ENCODE measurements at regions not wholly inside any gene's neighbourhood (a gene's known extent, or its start where the extent isn't known, plus 50 kb on each side); places are given as distances from the start of the nearest gene placed in this dataset.
A peak's percentile ranks its signal among the peaks of the same experiment; 100 is the strongest.

GRCh38 chr9:89746385-89747116, 141.7 kb downstream of the GADD45G start:
- no peaks in the 10 kb centered on the region for H3K27me3 ChIP-seq (ENCODE audit: control insufficient read depth in 1 of 2, insufficient read depth in 2 of 2, low read length in 1 of 2)
- peaks cover 5% of the 10 kb centered on the region for H3K9me3 ChIP-seq (ENCODE audit: control insufficient read depth, low read length)
- DNase-seq, result no peak
- ATAC-seq (ENCODE audit: low FRiP score), result peak; percentile 24
- intact Hi-C loops (cut with DNase I), result no loop called here
- H3K4me1 ChIP-seq (ENCODE audit: control insufficient read depth in 1 of 2, insufficient read depth in 2 of 2, low read length in 2 of 2), result no peaks in the 10 kb centered on the region
- no peak overlapping the region for H3K4me3 ChIP-seq (ENCODE audit: low read length in 2 of 2)
- no peak overlapping the region for H3K27ac ChIP-seq (ENCODE audit: low read depth in 1 of 2, low read length in 2 of 2)
- 49 to 52% methylated on average over 15 of the region's 15 CpGs for WGBS, 2 donors
- H3K36me3 ChIP-seq (ENCODE audit: control insufficient read depth in 1 of 2, insufficient read depth in 2 of 2, low read length in 1 of 2), result no peaks in the 10 kb centered on the region

GRCh38 chr9:89747596-89747995, 142.8 kb downstream of the GADD45G start:
- ATAC-seq (ENCODE audit: low FRiP score) (no peak), DNase-seq (no peak)
- intact Hi-C loops (cut with DNase I), result no loop called here
- 93 to 94% methylated on average over 13 of the region's 13 CpGs for WGBS, 2 donors
- no peak overlapping the region for H3K27ac ChIP-seq (ENCODE audit: low read depth in 1 of 2, low read length in 2 of 2)
- peaks cover 5% of the 10 kb centered on the region for H3K9me3 ChIP-seq (ENCODE audit: control insufficient read depth, low read length)
- H3K36me3 ChIP-seq (ENCODE audit: control insufficient read depth in 1 of 2, insufficient read depth in 2 of 2, low read length in 1 of 2), result no peaks in the 10 kb centered on the region
- H3K4me1 ChIP-seq (ENCODE audit: control insufficient read depth in 1 of 2, insufficient read depth in 2 of 2, low read length in 2 of 2), result no peaks in the 10 kb centered on the region
- no peaks in the 10 kb centered on the region for H3K27me3 ChIP-seq (ENCODE audit: control insufficient read depth in 1 of 2, insufficient read depth in 2 of 2, low read length in 1 of 2)
- no peak overlapping the region for H3K4me3 ChIP-seq (ENCODE audit: low read length in 2 of 2)

GRCh38 chr9:89748021-89748670, 143.3 kb downstream of the GADD45G start:
- Histone ChIP-seq H3K27ac (ENCODE audit: low read depth in 1 of 2, low read length in 2 of 2) (no peak overlapping the region), H3K36me3 (ENCODE audit: control insufficient read depth in 1 of 2, insufficient read depth in 2 of 2, low read length in 1 of 2) (no peaks in the 10 kb centered on the region), H3K27me3 (ENCODE audit: control insufficient read depth in 1 of 2, insufficient read depth in 2 of 2, low read length in 1 of 2) (no peaks in the 10 kb centered on the region), H3K4me1 (ENCODE audit: control insufficient read depth in 1 of 2, insufficient read depth in 2 of 2, low read length in 2 of 2) (no peaks in the 10 kb centered on the region), H3K4me3 (ENCODE audit: low read length in 2 of 2) (no peak overlapping the region), H3K9me3 (ENCODE audit: control insufficient read depth, low read length) (peaks cover 5% of the 10 kb centered on the region)
- DNase-seq (no peak), ATAC-seq (ENCODE audit: low FRiP score) (no peak)
- 88 to 93% methylated on average over 6 of the region's 6 CpGs for WGBS, 2 donors
- intact Hi-C loops (cut with DNase I), result no loop called here

- ATAC-seq (ENCODE audit: low FRiP score), result no peak
- DNase-seq, result no peak
- Histone ChIP-seq H3K4me1 (ENCODE audit: control insufficient read depth in 1 of 2, insufficient read depth in 2 of 2, low read length in 2 of 2) (no peaks in the 10 kb centered on the region), H3K27me3 (ENCODE audit: control insufficient read depth in 1 of 2, insufficient read depth in 2 of 2, low read length in 1 of 2) (no peaks in the 10 kb centered on the region), H3K36me3 (ENCODE audit: control insufficient read depth in 1 of 2, insufficient read depth in 2 of 2, low read length in 1 of 2) (no peaks in the 10 kb centered on the region), H3K4me3 (ENCODE audit: low read length in 2 of 2) (no peak overlapping the region), H3K9me3 (ENCODE audit: control insufficient read depth, low read length) (peaks cover 5% of the 10 kb centered on the region), H3K27ac (ENCODE audit: low read depth in 1 of 2, low read length in 2 of 2) (no peak overlapping the region)
- intact Hi-C loops (cut with DNase I), result no loop called here
- WGBS, 2 donors, result 84 to 85% methylated on average over 6 of the region's 6 CpGs
Observed at GRCh38 chr9:89748831-89749499, 144.2 kb downstream of the GADD45G start.

GRCh38 chr9:89749500-89750116, 144.8 kb downstream of the GADD45G start:
- no peaks in the 10 kb centered on the region for H3K27me3 ChIP-seq (ENCODE audit: control insufficient read depth in 1 of 2, insufficient read depth in 2 of 2, low read length in 1 of 2)
- no peak overlapping the region for H3K27ac ChIP-seq (ENCODE audit: low read depth in 1 of 2, low read length in 2 of 2)
- ATAC-seq (ENCODE audit: low FRiP score), result no peak
- intact Hi-C loops (cut with DNase I), result no loop called here
- peaks cover 3% of the 10 kb centered on the region for H3K9me3 ChIP-seq (ENCODE audit: control insufficient read depth, low read length)
- no peaks in the 10 kb centered on the region for H3K36me3 ChIP-seq (ENCODE audit: control insufficient read depth in 1 of 2, insufficient read depth in 2 of 2, low read length in 1 of 2)
- H3K4me3 ChIP-seq (ENCODE audit: low read length in 2 of 2), result no peak overlapping the region
- H3K4me1 ChIP-seq (ENCODE audit: control insufficient read depth in 1 of 2, insufficient read depth in 2 of 2, low read length in 2 of 2), result no peaks in the 10 kb centered on the region
- no peak for DNase-seq
- 98 to 100% methylated on average over 3 of the region's 3 CpGs for WGBS, 2 donors

GRCh38 chr9:89750117-89750791, 145.4 kb downstream of the GADD45G start:
- ATAC-seq (ENCODE audit: low FRiP score) (no peak), DNase-seq (no peak)
- H3K9me3 ChIP-seq (ENCODE audit: control insufficient read depth, low read length), result no peaks in the 10 kb centered on the region
- H3K27ac ChIP-seq (ENCODE audit: low read depth in 1 of 2, low read length in 2 of 2), result no peak overlapping the region
- no peaks in the 10 kb centered on the region for H3K36me3 ChIP-seq (ENCODE audit: control insufficient read depth in 1 of 2, insufficient read depth in 2 of 2, low read length in 1 of 2)
- intact Hi-C loops (cut with DNase I), result no loop called here
- H3K27me3 ChIP-seq (ENCODE audit: control insufficient read depth in 1 of 2, insufficient read depth in 2 of 2, low read length in 1 of 2), result no peaks in the 10 kb centered on the region
- H3K4me3 ChIP-seq (ENCODE audit: low read length in 2 of 2), result no peak overlapping the region
- 65 to 67% methylated on average over 10 of the region's 10 CpGs for WGBS, 2 donors
- H3K4me1 ChIP-seq (ENCODE audit: control insufficient read depth in 1 of 2, insufficient read depth in 2 of 2, low read length in 2 of 2), result no peaks in the 10 kb centered on the region

- no peaks in the 10 kb centered on the region for H3K9me3 ChIP-seq (ENCODE audit: control insufficient read depth, low read length)
- DNase-seq (no peak), ATAC-seq (ENCODE audit: low FRiP score) (no peak)
- H3K4me1 ChIP-seq (ENCODE audit: control insufficient read depth in 1 of 2, insufficient read depth in 2 of 2, low read length in 2 of 2), result no peaks in the 10 kb centered on the region
- no peak overlapping the region for H3K4me3 ChIP-seq (ENCODE audit: low read length in 2 of 2)
- no peaks in the 10 kb centered on the region for H3K36me3 ChIP-seq (ENCODE audit: control insufficient read depth in 1 of 2, insufficient read depth in 2 of 2, low read length in 1 of 2)
- no peaks in the 10 kb centered on the region for H3K27me3 ChIP-seq (ENCODE audit: control insufficient read depth in 1 of 2, insufficient read depth in 2 of 2, low read length in 1 of 2)
- intact Hi-C loops (cut with DNase I), result no loop called here
- 93 to 94% methylated on average over 6 of the region's 6 CpGs for WGBS, 2 donors
- H3K27ac ChIP-seq (ENCODE audit: low read depth in 1 of 2, low read length in 2 of 2), result no peak overlapping the region
Observed at GRCh38 chr9:89751079-89751825, 146.4 kb downstream of the GADD45G start.

- no peaks in the 10 kb centered on the region for H3K4me1 ChIP-seq (ENCODE audit: control insufficient read depth in 1 of 2, insufficient read depth in 2 of 2, low read length in 2 of 2)
- no peak for ATAC-seq (ENCODE audit: low FRiP score)
- WGBS, 2 donors, result 91 to 95% methylated on average over 4 of the region's 4 CpGs
Observed at GRCh38 chr9:89752154-89752553, 147.3 kb downstream of the GADD45G start.

More at GRCh38 chr9:89752154-89752553, 147.3 kb downstream of the GADD45G start:
- no peak overlapping the region for H3K4me3 ChIP-seq (ENCODE audit: low read length in 2 of 2)
- intact Hi-C loops (cut with DNase I), result no loop called here
- no peaks in the 10 kb centered on the region for H3K9me3 ChIP-seq (ENCODE audit: control insufficient read depth, low read length)
- no peaks in the 10 kb centered on the region for H3K36me3 ChIP-seq (ENCODE audit: control insufficient read depth in 1 of 2, insufficient read depth in 2 of 2, low read length in 1 of 2)
- DNase-seq, result no peak
- no peaks in the 10 kb centered on the region for H3K27me3 ChIP-seq (ENCODE audit: control insufficient read depth in 1 of 2, insufficient read depth in 2 of 2, low read length in 1 of 2)
- H3K27ac ChIP-seq (ENCODE audit: low read depth in 1 of 2, low read length in 2 of 2), result no peak overlapping the region
